CD4-positive, alpha-beta T cell (primary cell): ENCODE measurements at regions not wholly inside any gene's neighbourhood (a gene's known extent, or its start where the extent isn't known, plus 50 kb on each side); places are given as distances from the start of the nearest gene placed in this dataset.

Experiments used
- ATAC-seq: fragments of 200-7000 bp; cut with Tn5 transposase; one replicate; pipeline ENCODE4 v1.10.0; 2022; ENCODE audit warnings: mild to moderate bottlenecking; ENCODE audit not compliant: poor library complexity
- CTCF ChIA-PET: fragments of 350-600 bp; sonication (Branson Sonifier 250); formaldehyde crosslinking; loops from one replicate; lab custom pipeline; 2021; ENCODE audit warnings: antibody characterized with exemption, inconsistent platforms; lab: Charles Lee
- POLR2A ChIA-PET: fragments of 350-600 bp; sonication (Branson Sonifier 250); formaldehyde crosslinking; loops from one replicate; lab custom pipeline; 2021; ENCODE audit warnings: antibody characterized with exemption, inconsistent platforms; lab: Charles Lee
- DNase-seq, 14 experiments: peaks; one replicate each; pipeline ENCODE4 v3.0.0-alpha.2; 2013 to 2020; ENCODE audit warnings: mixed read lengths in 2 of 14
- H3K27ac ChIP-seq, 2 donors: one replicate each; pipeline versions ENCODE4 v1.5.1 to v1.7.0; 2013; ENCODE audit warnings: low read length in 2 of 2, low read depth in 1 of 2, mild to moderate bottlenecking in 1 of 2
- H3K27me3 ChIP-seq, 2 experiments: 1 replicate in 1 of 2; 2 replicates in 1 of 2; pipeline versions ENCODE4 v1.6.1 to v1.7.0; 2013; ENCODE audit warnings: low read length in 2 of 2, control low read depth in 1 of 2, mild to moderate bottlenecking in 1 of 2, moderate library complexity in 1 of 2; ENCODE audit not compliant: insufficient read depth in 2 of 2, control insufficient read depth in 1 of 2
- H3K36me3 ChIP-seq: one replicate; pipeline ENCODE4 v1.6.1; 2013; ENCODE audit warnings: low read length, control low read depth; ENCODE audit not compliant: insufficient read depth
- H3K4me1 ChIP-seq: one replicate; pipeline ENCODE4 v1.6.1; 2013; ENCODE audit warnings: low read length, control low read depth; ENCODE audit not compliant: insufficient read depth
- H3K4me3 ChIP-seq: one replicate; pipeline ENCODE4 v1.5.1; 2013; ENCODE audit warnings: mild to moderate bottlenecking, low read length, moderate library complexity
- H3K9me3 ChIP-seq, 2 experiments: 1 replicate in 1 of 2; 2 replicates in 1 of 2; pipeline versions ENCODE4 v1.6.1 to v1.7.0; 2013; ENCODE audit warnings: low read length in 2 of 2, mild to moderate bottlenecking in 2 of 2, control low read depth in 1 of 2, moderate library complexity in 1 of 2; ENCODE audit not compliant: control insufficient read depth in 1 of 2, insufficient read depth in 1 of 2
- H3K27ac Mint-ChIP-seq: one replicate; pipeline ENCODE4 v1.8.0; 2020; ENCODE audit warnings: mixed read lengths
- H3K27me3 Mint-ChIP-seq: one replicate; pipeline ENCODE4 v1.8.0; 2021; ENCODE audit warnings: mixed read lengths
- H3K36me3 Mint-ChIP-seq: one replicate; pipeline ENCODE4 v1.8.0; 2021; ENCODE audit warnings: low read depth, mixed read lengths
- H3K4me1 Mint-ChIP-seq: one replicate; pipeline ENCODE4 v1.8.0; 2021; ENCODE audit warnings: low read depth, mixed read lengths
- H3K4me3 Mint-ChIP-seq: one replicate; pipeline ENCODE4 v1.8.0; 2020; ENCODE audit warnings: mild to moderate bottlenecking, mixed read lengths
- H3K9me3 Mint-ChIP-seq: one replicate; pipeline ENCODE4 v1.8.0; 2020; ENCODE audit warnings: mixed read lengths
- intact Hi-C, 2 experiments: fragments of 100-400 bp; cut with DNase I in 1 of 2; cut with micrococcal nuclease in 1 of 2; formaldehyde crosslinking; loops; one replicate each; pipeline versions ENCODE4 v1.15.1 to v1.9.0; 2023 to 2025; cut with DNase I, micrococcal nuclease
- TF ChIP-seq, protein P1 (sequence below): fragments of 200-600 bp; IDR thresholded peaks from one replicate; pipeline ENCODE4 v1.8.0; 2022; ENCODE audit warnings: antibody characterized with exemption, mild to moderate bottlenecking

DNA sequence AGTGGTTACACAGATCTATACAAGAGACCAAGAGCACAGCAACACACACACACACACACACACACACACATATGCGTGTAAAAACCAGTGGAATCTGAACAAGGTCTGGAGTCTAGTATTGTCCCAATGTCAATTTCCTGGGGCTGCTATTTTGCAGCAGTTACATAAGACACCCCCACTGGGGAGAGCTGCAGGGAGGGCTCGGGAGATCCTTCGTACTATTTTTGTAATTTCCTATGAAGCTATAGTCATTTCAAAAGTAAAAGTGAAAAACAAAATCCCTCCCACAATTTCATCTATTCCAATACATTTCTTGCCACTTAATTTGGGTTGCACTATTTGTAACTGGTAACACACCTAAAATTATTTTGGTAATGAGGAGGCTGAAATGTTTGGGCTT, 68.5 kb downstream of the C16orf95 start:
- no peaks in the 10 kb centered on the region for H3K4me1 ChIP-seq
- Mint-ChIP-seq H3K27ac (no peak overlapping the region), H3K27me3 (no peaks in the 10 kb centered on the region), H3K4me3 (no peak overlapping the region), H3K9me3 (no peaks in the 10 kb centered on the region), H3K36me3 (no peaks in the 10 kb centered on the region), H3K4me1 (no peaks in the 10 kb centered on the region)
- no peaks in the 10 kb centered on the region for H3K27me3 ChIP-seq
- TF ChIP-seq, protein P1, sequence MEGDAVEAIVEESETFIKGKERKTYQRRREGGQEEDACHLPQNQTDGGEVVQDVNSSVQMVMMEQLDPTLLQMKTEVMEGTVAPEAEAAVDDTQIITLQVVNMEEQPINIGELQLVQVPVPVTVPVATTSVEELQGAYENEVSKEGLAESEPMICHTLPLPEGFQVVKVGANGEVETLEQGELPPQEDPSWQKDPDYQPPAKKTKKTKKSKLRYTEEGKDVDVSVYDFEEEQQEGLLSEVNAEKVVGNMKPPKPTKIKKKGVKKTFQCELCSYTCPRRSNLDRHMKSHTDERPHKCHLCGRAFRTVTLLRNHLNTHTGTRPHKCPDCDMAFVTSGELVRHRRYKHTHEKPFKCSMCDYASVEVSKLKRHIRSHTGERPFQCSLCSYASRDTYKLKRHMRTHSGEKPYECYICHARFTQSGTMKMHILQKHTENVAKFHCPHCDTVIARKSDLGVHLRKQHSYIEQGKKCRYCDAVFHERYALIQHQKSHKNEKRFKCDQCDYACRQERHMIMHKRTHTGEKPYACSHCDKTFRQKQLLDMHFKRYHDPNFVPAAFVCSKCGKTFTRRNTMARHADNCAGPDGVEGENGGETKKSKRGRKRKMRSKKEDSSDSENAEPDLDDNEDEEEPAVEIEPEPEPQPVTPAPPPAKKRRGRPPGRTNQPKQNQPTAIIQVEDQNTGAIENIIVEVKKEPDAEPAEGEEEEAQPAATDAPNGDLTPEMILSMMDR = no peak
- ChIA-PET CTCF (interaction anchor here (0.6 kb wide), 1 partner anchor 1262 kb away, joined by 3 read pairs; no protein-coding TSS in a partner anchor), POLR2A (no interaction called here)
- ATAC-seq (no peak), DNase-seq (no peak)
- H3K9me3 ChIP-seq = no peaks in the 10 kb centered on the region
- no peaks in the 10 kb centered on the region for H3K36me3 ChIP-seq
- no peak overlapping the region for H3K27ac ChIP-seq
- intact Hi-C loops = no loop called here
- no peak overlapping the region for H3K4me3 ChIP-seq

- Histone ChIP-seq H3K27me3 (no peaks in the 10 kb centered on the region), H3K36me3 (no peaks in the 10 kb centered on the region), H3K9me3 (no peaks in the 10 kb centered on the region), H3K27ac (no peak overlapping the region), H3K4me1 (no peaks in the 10 kb centered on the region), H3K4me3 (no peak overlapping the region)
- ChIA-PET CTCF (no interaction called here), POLR2A (no interaction called here)
- Mint-ChIP-seq H3K27ac (no peak overlapping the region), H3K9me3 (no peaks in the 10 kb centered on the region), H3K4me1 (no peaks in the 10 kb centered on the region), H3K36me3 (no peaks in the 10 kb centered on the region), H3K4me3 (no peak overlapping the region), H3K27me3 (no peaks in the 10 kb centered on the region)
- TF ChIP-seq, protein P1 = no peak
- ATAC-seq (no peak), DNase-seq (no peak)
- intact Hi-C loops = no loop called here
Observed at GRCh38 chr16:87249425-87249824, 67.8 kb downstream of the C16orf95 start.

DNA sequence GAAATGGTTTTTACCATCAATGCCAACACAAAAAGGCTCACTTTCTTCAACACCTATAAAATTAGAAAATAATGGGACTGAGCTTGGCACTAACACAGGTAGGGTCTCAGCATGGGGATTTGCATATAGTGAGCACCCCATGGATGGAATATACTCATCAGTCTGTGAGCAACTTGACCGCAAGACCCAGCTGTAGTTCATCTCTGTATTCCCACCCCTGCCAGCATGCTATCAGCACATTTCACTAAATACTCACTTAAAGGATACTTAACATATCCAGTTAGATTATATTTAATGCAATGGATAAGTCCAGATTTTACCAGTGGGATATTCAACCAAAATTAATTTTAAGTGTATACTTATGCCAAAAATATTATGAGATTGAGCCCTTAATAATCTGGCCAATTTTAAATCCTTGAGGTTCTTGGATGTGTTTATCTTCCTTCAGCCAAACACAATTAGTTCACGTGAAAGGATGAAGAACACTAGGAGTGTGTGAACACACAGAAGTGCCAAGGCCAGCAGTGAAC, 66.7 kb downstream of the C16orf95 start:
- intact Hi-C loops = no loop called here
- Mint-ChIP-seq H3K36me3 (no peaks in the 10 kb centered on the region), H3K27me3 (no peaks in the 10 kb centered on the region), H3K9me3 (no peaks in the 10 kb centered on the region), H3K4me3 (no peak overlapping the region), H3K27ac (no peak overlapping the region), H3K4me1 (no peaks in the 10 kb centered on the region)
- TF ChIP-seq, protein P1 = no peak
- ATAC-seq (no peak), DNase-seq (no peak)
- ChIA-PET POLR2A (no interaction called here), CTCF (no interaction called here)
- Histone ChIP-seq H3K4me3 (no peak overlapping the region), H3K27ac (no peak overlapping the region), H3K4me1 (no peaks in the 10 kb centered on the region), H3K36me3 (no peaks in the 10 kb centered on the region), H3K27me3 (no peaks in the 10 kb centered on the region), H3K9me3 (no peaks in the 10 kb centered on the region)
